NB4 (cell line): ENCODE measurements at regions not wholly inside any gene's neighbourhood (a gene's known extent, or its start where the extent isn't known, plus 50 kb on each side); places are given as distances from the start of the nearest gene placed in this dataset.

Source experiments
- CTCF ChIP-seq: IDR thresholded peaks from one replicate; pipeline ENCODE4 v1.5.1; 2012; ENCODE audit warnings: low read depth, low read length
- MAX ChIP-seq: IDR thresholded peaks from 2 replicates; pipeline ENCODE4 v1.6.1; 2011; ENCODE audit warnings: low read depth, low read length
- MYC ChIP-seq: IDR thresholded peaks from 2 replicates; pipeline ENCODE4 v1.6.1; 2011; ENCODE audit warnings: low read depth, low read length
- POLR2A ChIP-seq: IDR thresholded peaks from 2 replicates; pipeline ENCODE4 v1.6.1; 2011; ENCODE audit warnings: mild to moderate bottlenecking; ENCODE audit not compliant: insufficient read length; ENCODE audit errors: extremely low read depth

- no peak for TF ChIP-seq CTCF
- TF ChIP-seq MAX: no peak
- no peak for TF ChIP-seq POLR2A
- TF ChIP-seq MYC: no peak
Observed at GRCh38 chr1:190001187-190001586, 476.5 kb downstream of the BRINP3 start.
